WTC11 (cell line): ENCODE measurements at regions not wholly inside any gene's neighbourhood (a gene's known extent, or its start where the extent isn't known, plus 50 kb on each side); places are given as distances from the start of the nearest gene placed in this dataset.

Experiments
- ATAC-seq: fragments of 200-7000 bp; cut with Tn5 transposase; 2 replicates; pipeline ENCODE4 v1.10.0; 2021; ENCODE audit warnings: mild to moderate bottlenecking, moderate library complexity
- CTCF ChIA-PET: fragments of 300-600 bp; sonication (Branson Sonifier 250); formaldehyde crosslinking; loops from one replicate; lab custom pipeline; 2021; ENCODE audit warnings: antibody characterized with exemption; lab: Charles Lee
- POLR2A ChIA-PET: fragments of 350-600 bp; sonication (Branson Sonifier 250); formaldehyde crosslinking; loops from one replicate; lab custom pipeline; 2021; ENCODE audit warnings: antibody characterized with exemption; lab: Charles Lee
- DNase-seq: peaks from one replicate; pipeline ENCODE4 v3.0.0; 2021; ENCODE audit warnings: low spot score
- H3K27ac Mint-ChIP-seq: 2 replicates; pipeline ENCODE4 v1.8.0; 2021; ENCODE audit warnings: mixed read lengths
- H3K27me3 Mint-ChIP-seq: 2 replicates; pipeline ENCODE4 v1.8.0; 2021; ENCODE audit warnings: low read depth, mild to moderate bottlenecking, moderate library complexity, mixed read lengths
- H3K36me3 Mint-ChIP-seq: 2 replicates; pipeline ENCODE4 v1.8.0; 2021; ENCODE audit warnings: mixed read lengths
- H3K4me1 Mint-ChIP-seq: 2 replicates; pipeline ENCODE4 v1.8.0; 2022; ENCODE audit warnings: mixed read lengths
- H3K4me3 Mint-ChIP-seq: 2 replicates; pipeline ENCODE4 v1.8.0; 2021; ENCODE audit warnings: mild to moderate bottlenecking, moderate library complexity, mixed read lengths
- H3K9me3 Mint-ChIP-seq: 2 replicates; pipeline ENCODE4 v1.8.0; 2021; ENCODE audit warnings: mixed read lengths
- ETV6 ChIP-seq: sonication (generic); formaldehyde crosslinking; IDR thresholded peaks from 2 replicates; pipeline ENCODE4 v1.8.1; 2022; ENCODE audit warnings: mild to moderate bottlenecking, missing genetic modification reagents
- FOXK1 ChIP-seq: sonication (generic); formaldehyde crosslinking; IDR thresholded peaks from 2 replicates; pipeline ENCODE4 v1.8.0; 2022; ENCODE audit warnings: mild to moderate bottlenecking, moderate library complexity, missing genetic modification reagents
- GTF2I ChIP-seq: fragments of 250-450 bp; sonication (Bioruptor Pico); conservative IDR thresholded peaks from 2 replicates; pipeline ENCODE4 v1.4.0; 2021; ENCODE audit warnings: mild to moderate bottlenecking
- SMAD4 ChIP-seq: sonication (generic); formaldehyde crosslinking; IDR thresholded peaks from 2 replicates; pipeline ENCODE4 v1.8.0; 2022; ENCODE audit warnings: mild to moderate bottlenecking, missing genetic modification reagents
- SOX15 ChIP-seq: fragments of 250-450 bp; sonication (Bioruptor Pico); IDR thresholded peaks from 2 replicates; pipeline ENCODE4 v1.9.0; 2021; ENCODE audit warnings: mild to moderate bottlenecking
- ZBTB21 ChIP-seq: sonication (generic); formaldehyde crosslinking; IDR thresholded peaks from 2 replicates; pipeline ENCODE4 v1.8.1; 2023; ENCODE audit warnings: mild to moderate bottlenecking, missing genetic modification reagents, borderline replicate concordance
- ZNF138 ChIP-seq: sonication (generic); formaldehyde crosslinking; conservative IDR thresholded peaks from 2 replicates; pipeline ENCODE4 v1.8.1; 2022; ENCODE audit warnings: mild to moderate bottlenecking, moderate library complexity, missing genetic modification reagents
- ZNF671 ChIP-seq: fragments of 250-450 bp; sonication (Bioruptor Pico); IDR thresholded peaks from 2 replicates; pipeline ENCODE4 v1.8.0; 2021; ENCODE audit warnings: mild to moderate bottlenecking
- TF ChIP-seq, protein P1 (sequence below): fragments of 250-450 bp; sonication (Bioruptor Pico); IDR thresholded peaks from 2 replicates; pipeline ENCODE4 v1.9.0; 2021; ENCODE audit warnings: mild to moderate bottlenecking, borderline replicate concordance
- TF ChIP-seq, protein P2 (sequence below): fragments of 250-450 bp; sonication (Bioruptor Pico); conservative IDR thresholded peaks from 2 replicates; pipeline ENCODE4 v1.9.0; 2021; ENCODE audit warnings: mild to moderate bottlenecking
- TF ChIP-seq, protein P3 (sequence below): sonication (generic); formaldehyde crosslinking; IDR thresholded peaks from 2 replicates; pipeline ENCODE4 v1.8.1; 2023; ENCODE audit warnings: mild to moderate bottlenecking, missing genetic modification reagents
- TF ChIP-seq, protein P4 (sequence below): fragments of 250-450 bp; sonication (Bioruptor Pico); IDR thresholded peaks from 2 replicates; pipeline ENCODE4 v1.8.0; 2021; ENCODE audit warnings: mild to moderate bottlenecking
- TF ChIP-seq, protein P5 (sequence below): sonication (generic); formaldehyde crosslinking; IDR thresholded peaks from 2 replicates; pipeline ENCODE4 v1.8.0; 2022; ENCODE audit warnings: missing genetic modification reagents
- TF ChIP-seq, protein P6 (sequence below): sonication (generic); formaldehyde crosslinking; IDR thresholded peaks from 2 replicates; pipeline ENCODE4 v1.8.1; 2022; ENCODE audit warnings: low read depth, missing genetic modification reagents, borderline replicate concordance
- TF ChIP-seq, protein P7 (sequence below): sonication (generic); formaldehyde crosslinking; conservative IDR thresholded peaks from 2 replicates; pipeline ENCODE4 v1.8.1; 2023; ENCODE audit warnings: mild to moderate bottlenecking, low read depth, missing genetic modification reagents, moderate library complexity

DNA sequence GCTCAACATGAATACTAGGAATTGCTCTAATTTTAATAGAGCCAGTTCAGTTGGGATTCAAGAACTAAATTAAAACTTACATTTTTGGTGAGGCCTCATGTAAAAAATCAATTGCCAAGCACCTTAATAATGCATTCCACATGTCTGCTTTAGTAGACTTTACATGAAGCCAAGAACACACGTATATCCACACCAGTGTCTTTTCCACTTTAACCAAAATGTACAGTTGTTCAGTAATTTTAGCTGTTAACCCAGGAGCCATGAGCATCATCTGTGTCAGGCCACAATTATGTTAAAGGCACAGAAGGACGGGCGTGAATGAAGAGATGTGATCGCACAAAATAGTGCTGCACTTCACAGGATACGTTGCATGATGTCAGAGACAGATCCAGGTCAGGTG lies 136.7 kb downstream of the TLR5 start (continued):
- TF ChIP-seq, protein P1, sequence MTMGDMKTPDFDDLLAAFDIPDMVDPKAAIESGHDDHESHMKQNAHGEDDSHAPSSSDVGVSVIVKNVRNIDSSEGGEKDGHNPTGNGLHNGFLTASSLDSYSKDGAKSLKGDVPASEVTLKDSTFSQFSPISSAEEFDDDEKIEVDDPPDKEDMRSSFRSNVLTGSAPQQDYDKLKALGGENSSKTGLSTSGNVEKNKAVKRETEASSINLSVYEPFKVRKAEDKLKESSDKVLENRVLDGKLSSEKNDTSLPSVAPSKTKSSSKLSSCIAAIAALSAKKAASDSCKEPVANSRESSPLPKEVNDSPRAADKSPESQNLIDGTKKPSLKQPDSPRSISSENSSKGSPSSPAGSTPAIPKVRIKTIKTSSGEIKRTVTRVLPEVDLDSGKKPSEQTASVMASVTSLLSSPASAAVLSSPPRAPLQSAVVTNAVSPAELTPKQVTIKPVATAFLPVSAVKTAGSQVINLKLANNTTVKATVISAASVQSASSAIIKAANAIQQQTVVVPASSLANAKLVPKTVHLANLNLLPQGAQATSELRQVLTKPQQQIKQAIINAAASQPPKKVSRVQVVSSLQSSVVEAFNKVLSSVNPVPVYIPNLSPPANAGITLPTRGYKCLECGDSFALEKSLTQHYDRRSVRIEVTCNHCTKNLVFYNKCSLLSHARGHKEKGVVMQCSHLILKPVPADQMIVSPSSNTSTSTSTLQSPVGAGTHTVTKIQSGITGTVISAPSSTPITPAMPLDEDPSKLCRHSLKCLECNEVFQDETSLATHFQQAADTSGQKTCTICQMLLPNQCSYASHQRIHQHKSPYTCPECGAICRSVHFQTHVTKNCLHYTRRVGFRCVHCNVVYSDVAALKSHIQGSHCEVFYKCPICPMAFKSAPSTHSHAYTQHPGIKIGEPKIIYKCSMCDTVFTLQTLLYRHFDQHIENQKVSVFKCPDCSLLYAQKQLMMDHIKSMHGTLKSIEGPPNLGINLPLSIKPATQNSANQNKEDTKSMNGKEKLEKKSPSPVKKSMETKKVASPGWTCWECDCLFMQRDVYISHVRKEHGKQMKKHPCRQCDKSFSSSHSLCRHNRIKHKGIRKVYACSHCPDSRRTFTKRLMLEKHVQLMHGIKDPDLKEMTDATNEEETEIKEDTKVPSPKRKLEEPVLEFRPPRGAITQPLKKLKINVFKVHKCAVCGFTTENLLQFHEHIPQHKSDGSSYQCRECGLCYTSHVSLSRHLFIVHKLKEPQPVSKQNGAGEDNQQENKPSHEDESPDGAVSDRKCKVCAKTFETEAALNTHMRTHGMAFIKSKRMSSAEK: no peak
- TF ChIP-seq ETV6 (CRISPR knock-in tag): no peak
- no peak for TF ChIP-seq SMAD4 (CRISPR knock-in tag)
- TF ChIP-seq, protein P2, sequence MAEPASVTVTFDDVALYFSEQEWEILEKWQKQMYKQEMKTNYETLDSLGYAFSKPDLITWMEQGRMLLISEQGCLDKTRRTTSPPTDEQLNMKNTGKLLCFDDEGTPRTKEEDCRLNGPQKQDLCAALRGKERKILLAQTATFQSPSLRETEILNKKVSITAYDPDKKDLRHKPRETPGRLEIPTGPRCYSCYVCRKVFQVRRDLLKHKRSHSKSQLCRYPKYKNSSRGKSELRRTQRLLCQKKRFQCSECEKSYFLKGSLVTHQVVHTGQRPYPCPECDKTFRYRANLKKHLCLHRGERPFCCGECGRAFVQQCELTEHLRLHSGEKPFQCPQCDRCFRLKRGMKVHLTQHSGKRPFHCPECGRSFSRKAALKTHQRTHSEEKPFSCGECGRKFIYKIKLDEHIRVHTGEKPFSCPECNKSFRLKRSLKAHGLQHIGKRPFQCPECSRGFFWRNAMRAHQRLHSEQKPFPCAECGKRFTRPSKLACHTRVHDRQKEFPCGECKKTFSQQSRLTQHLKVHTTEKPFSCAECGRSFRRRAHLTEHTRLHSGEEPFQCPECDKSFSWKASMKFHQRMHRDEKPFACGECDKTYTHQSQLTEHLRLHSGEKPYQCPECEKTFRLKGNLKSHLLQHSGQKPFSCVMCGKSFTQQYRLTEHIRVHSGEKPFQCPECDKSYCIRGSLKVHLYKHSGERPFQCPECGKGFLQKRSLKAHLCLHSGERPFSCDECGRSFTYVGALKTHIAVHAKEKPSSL (CRISPR knock-in tag): no peak
- TF ChIP-seq, protein P3, sequence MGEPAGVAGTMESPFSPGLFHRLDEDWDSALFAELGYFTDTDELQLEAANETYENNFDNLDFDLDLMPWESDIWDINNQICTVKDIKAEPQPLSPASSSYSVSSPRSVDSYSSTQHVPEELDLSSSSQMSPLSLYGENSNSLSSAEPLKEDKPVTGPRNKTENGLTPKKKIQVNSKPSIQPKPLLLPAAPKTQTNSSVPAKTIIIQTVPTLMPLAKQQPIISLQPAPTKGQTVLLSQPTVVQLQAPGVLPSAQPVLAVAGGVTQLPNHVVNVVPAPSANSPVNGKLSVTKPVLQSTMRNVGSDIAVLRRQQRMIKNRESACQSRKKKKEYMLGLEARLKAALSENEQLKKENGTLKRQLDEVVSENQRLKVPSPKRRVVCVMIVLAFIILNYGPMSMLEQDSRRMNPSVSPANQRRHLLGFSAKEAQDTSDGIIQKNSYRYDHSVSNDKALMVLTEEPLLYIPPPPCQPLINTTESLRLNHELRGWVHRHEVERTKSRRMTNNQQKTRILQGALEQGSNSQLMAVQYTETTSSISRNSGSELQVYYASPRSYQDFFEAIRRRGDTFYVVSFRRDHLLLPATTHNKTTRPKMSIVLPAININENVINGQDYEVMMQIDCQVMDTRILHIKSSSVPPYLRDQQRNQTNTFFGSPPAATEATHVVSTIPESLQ (CRISPR knock-in tag): no peak
- TF ChIP-seq ZNF671 (CRISPR knock-in tag): no peak
- TF ChIP-seq, protein P4, sequence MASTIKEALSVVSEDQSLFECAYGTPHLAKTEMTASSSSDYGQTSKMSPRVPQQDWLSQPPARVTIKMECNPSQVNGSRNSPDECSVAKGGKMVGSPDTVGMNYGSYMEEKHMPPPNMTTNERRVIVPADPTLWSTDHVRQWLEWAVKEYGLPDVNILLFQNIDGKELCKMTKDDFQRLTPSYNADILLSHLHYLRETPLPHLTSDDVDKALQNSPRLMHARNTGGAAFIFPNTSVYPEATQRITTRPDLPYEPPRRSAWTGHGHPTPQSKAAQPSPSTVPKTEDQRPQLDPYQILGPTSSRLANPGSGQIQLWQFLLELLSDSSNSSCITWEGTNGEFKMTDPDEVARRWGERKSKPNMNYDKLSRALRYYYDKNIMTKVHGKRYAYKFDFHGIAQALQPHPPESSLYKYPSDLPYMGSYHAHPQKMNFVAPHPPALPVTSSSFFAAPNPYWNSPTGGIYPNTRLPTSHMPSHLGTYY: no peak
- no peak for TF ChIP-seq ZBTB21

DNA sequence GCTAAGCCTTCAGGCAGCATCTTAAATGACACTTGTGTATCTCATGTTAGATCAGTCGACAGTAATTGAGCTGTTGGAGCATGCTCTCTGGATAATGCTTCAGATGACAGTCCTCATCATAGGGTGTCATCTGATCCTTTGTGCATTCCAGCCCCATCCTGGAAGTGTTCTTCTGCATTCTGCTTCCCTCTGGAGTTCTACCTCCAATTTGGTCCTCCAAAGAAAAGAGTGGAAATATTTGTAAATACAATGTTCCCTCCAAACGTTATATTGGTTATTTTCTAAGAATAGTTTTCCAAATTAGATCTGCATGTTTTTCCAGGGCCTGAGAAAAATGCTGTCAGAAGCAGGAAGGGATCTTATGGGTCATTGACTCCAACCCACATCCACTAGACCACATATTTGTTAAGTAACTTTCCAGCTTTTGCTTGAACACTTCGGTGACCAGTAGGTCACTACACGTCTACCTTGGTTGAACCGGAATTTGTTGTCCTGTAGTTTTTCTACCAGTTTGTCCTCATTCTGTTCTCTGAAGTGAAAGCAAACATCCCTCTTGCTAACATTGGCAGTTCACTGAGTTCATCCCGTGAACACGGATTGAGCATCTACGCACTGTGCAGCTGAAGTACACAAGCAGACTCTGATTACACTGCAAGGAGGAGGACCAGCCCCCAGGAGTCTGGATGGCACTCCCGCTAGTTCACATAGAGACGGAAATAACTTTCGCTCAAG lies 136.0 kb downstream of the TLR5 start:
- Mint-ChIP-seq H3K4me3 (no peak overlapping the region), H3K27me3 (peaks cover 80% of the 10 kb centered on the region), H3K36me3 (peaks cover 12% of the 10 kb centered on the region), H3K9me3 (no peaks in the 10 kb centered on the region), H3K4me1 (peaks cover 57% of the 10 kb centered on the region), H3K27ac (no peak overlapping the region)
- TF ChIP-seq FOXK1 (CRISPR knock-in tag): no peak
- TF ChIP-seq ZNF138: no peak
- ChIA-PET POLR2A (no interaction called here), CTCF (no interaction called here)
- ATAC-seq: no peak
- no peak for DNase-seq

DNA sequence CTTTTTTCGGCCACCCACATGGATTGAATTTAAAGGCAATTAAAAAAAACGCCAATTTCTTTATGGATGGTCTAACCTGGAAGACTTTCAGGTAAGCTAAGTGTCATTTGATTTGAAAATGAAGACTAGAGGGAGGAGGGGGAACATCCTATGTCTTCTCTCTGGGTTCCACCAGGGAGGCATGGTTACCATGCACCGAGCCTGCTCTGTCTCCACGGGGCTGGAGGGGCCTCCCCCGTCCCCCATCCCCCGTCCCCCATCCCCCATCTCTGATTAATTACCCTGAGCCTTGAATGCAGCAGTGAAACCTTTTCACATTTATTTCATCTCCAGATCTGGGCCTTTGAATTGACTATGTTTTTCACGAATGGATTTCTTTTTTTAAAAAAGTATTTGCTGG lies 135.1 kb downstream of the TLR5 start:
- ChIA-PET POLR2A (no interaction called here), CTCF (no interaction called here)
- Mint-ChIP-seq H3K4me1 (peaks cover 59% of the 10 kb centered on the region), H3K9me3 (no peaks in the 10 kb centered on the region), H3K27ac (no peak overlapping the region), H3K4me3 (no peak overlapping the region), H3K36me3 (peaks cover 12% of the 10 kb centered on the region), H3K27me3 (peaks cover 73% of the 10 kb centered on the region)
- DNase-seq: no peak
- peak; percentile 56 for ATAC-seq
- TF ChIP-seq, protein P5, sequence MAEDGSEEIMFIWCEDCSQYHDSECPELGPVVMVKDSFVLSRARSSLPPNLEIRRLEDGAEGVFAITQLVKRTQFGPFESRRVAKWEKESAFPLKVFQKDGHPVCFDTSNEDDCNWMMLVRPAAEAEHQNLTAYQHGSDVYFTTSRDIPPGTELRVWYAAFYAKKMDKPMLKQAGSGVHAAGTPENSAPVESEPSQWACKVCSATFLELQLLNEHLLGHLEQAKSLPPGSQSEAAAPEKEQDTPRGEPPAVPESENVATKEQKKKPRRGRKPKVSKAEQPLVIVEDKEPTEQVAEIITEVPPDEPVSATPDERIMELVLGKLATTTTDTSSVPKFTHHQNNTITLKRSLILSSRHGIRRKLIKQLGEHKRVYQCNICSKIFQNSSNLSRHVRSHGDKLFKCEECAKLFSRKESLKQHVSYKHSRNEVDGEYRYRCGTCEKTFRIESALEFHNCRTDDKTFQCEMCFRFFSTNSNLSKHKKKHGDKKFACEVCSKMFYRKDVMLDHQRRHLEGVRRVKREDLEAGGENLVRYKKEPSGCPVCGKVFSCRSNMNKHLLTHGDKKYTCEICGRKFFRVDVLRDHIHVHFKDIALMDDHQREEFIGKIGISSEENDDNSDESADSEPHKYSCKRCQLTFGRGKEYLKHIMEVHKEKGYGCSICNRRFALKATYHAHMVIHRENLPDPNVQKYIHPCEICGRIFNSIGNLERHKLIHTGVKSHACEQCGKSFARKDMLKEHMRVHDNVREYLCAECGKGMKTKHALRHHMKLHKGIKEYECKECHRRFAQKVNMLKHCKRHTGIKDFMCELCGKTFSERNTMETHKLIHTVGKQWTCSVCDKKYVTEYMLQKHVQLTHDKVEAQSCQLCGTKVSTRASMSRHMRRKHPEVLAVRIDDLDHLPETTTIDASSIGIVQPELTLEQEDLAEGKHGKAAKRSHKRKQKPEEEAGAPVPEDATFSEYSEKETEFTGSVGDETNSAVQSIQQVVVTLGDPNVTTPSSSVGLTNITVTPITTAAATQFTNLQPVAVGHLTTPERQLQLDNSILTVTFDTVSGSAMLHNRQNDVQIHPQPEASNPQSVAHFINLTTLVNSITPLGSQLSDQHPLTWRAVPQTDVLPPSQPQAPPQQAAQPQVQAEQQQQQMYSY (CRISPR knock-in tag): no peak
- TF ChIP-seq, protein P6, sequence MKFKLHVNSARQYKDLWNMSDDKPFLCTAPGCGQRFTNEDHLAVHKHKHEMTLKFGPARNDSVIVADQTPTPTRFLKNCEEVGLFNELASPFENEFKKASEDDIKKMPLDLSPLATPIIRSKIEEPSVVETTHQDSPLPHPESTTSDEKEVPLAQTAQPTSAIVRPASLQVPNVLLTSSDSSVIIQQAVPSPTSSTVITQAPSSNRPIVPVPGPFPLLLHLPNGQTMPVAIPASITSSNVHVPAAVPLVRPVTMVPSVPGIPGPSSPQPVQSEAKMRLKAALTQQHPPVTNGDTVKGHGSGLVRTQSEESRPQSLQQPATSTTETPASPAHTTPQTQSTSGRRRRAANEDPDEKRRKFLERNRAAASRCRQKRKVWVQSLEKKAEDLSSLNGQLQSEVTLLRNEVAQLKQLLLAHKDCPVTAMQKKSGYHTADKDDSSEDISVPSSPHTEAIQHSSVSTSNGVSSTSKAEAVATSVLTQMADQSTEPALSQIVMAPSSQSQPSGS (CRISPR knock-in tag): no peak
- TF ChIP-seq GTF2I (no peak), SOX15 (CRISPR knock-in tag) (no peak)
- TF ChIP-seq, protein P7, sequence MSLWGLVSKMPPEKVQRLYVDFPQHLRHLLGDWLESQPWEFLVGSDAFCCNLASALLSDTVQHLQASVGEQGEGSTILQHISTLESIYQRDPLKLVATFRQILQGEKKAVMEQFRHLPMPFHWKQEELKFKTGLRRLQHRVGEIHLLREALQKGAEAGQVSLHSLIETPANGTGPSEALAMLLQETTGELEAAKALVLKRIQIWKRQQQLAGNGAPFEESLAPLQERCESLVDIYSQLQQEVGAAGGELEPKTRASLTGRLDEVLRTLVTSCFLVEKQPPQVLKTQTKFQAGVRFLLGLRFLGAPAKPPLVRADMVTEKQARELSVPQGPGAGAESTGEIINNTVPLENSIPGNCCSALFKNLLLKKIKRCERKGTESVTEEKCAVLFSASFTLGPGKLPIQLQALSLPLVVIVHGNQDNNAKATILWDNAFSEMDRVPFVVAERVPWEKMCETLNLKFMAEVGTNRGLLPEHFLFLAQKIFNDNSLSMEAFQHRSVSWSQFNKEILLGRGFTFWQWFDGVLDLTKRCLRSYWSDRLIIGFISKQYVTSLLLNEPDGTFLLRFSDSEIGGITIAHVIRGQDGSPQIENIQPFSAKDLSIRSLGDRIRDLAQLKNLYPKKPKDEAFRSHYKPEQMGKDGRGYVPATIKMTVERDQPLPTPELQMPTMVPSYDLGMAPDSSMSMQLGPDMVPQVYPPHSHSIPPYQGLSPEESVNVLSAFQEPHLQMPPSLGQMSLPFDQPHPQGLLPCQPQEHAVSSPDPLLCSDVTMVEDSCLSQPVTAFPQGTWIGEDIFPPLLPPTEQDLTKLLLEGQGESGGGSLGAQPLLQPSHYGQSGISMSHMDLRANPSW (CRISPR knock-in tag): no peak
